Kidney (tissue), 13 donors: ENCODE measurements at regions not wholly inside any gene's neighbourhood (a gene's known extent, or its start where the extent isn't known, plus 50 kb on each side); places are given as distances from the start of the nearest gene placed in this dataset.

Experiments used
- DNase-seq, 5 donors: peaks; one replicate each; pipeline ENCODE4 v3.0.0-alpha.2; 2013 to 2020
- FAIRE-seq: peaks from 2 replicates; lab custom pipeline; 2012; peaks lifted over from hg19 to GRCh38; lab: Jason Lieb, UNC
- H3K27ac ChIP-seq, 2 donors: one replicate each; pipeline ENCODE4 v1.7.0; 2013; ENCODE audit warnings: low read depth in 2 of 2, low read length in 2 of 2, inconsistent platforms in 1 of 2
- H3K27me3 ChIP-seq: one replicate; pipeline ENCODE4 v1.7.1; 2013; ENCODE audit warnings: low read length, inconsistent platforms; ENCODE audit not compliant: control insufficient read depth, insufficient read depth
- H3K36me3 ChIP-seq, 3 donors: one replicate each; pipeline versions ENCODE4 v1.7.0 to v1.7.1; 2013; ENCODE audit warnings: low read length in 3 of 3, control low read depth in 1 of 3, inconsistent platforms in 1 of 3; ENCODE audit not compliant: insufficient read depth in 3 of 3, control insufficient read depth in 2 of 3
- H3K4me1 ChIP-seq, 3 donors: one replicate each; pipeline versions ENCODE4 v1.7.0 to v1.7.1; 2013; ENCODE audit warnings: low read length in 3 of 3, inconsistent platforms in 1 of 3, low read depth in 1 of 3; ENCODE audit not compliant: control insufficient read depth in 2 of 3, insufficient read depth in 2 of 3
- H3K4me3 ChIP-seq, 3 donors: one replicate each; pipeline versions ENCODE4 v1.7.0 to v1.8.1; 2013; ENCODE audit warnings: low read length in 3 of 3, control low read depth in 1 of 3, inconsistent platforms in 1 of 3
- H3K9ac ChIP-seq, 3 donors: one replicate each; pipeline versions ENCODE4 v1.7.0 to v1.7.1; 2013; ENCODE audit warnings: low read length in 3 of 3, control low read depth in 1 of 3, inconsistent platforms in 1 of 3
- H3K9me3 ChIP-seq, 3 donors: one replicate each; pipeline versions ENCODE4 v1.7.0 to v1.7.1; 2013; ENCODE audit warnings: low read length in 3 of 3, control low read depth in 1 of 3, inconsistent platforms in 1 of 3; ENCODE audit not compliant: control insufficient read depth in 2 of 3, insufficient read depth in 1 of 3
- CTCF ChIP-seq: IDR thresholded peaks from 3 replicates; pipeline ENCODE4 v1.5.1; 2012; ENCODE audit warnings: mild to moderate bottlenecking, moderate library complexity, borderline replicate concordance; ENCODE audit not compliant: insufficient read depth; ENCODE audit errors: extremely low read depth
- intact Hi-C: fragments of 100-400 bp; cut with DNase I; formaldehyde crosslinking; loops from one replicate; pipeline ENCODE4 v1.11.1; 2022
- donor health status: control.
- donor health status: control.
- donor health status: control.
- donor health status: control.
- donor health status: control.
- donor health status: DM: yes; HTN: yes; CAD: no.
- donor health status: Normal renal cell carcinoma (clear cell type).

- TF ChIP-seq CTCF: no peak
- no peak overlapping the region for H3K27ac ChIP-seq
- DNase-seq (no peak), FAIRE-seq (no peak)
- H3K27me3 ChIP-seq: no peaks in the 10 kb centered on the region
- intact Hi-C loops: no loop called here
- H3K4me3 ChIP-seq: no peak overlapping the region
- peaks cover 0 to 6% (median 5%) of the 10 kb centered on the region in 3 donors for H3K4me1 ChIP-seq
- no peaks in the 10 kb centered on the region for H3K36me3 ChIP-seq
- H3K9ac ChIP-seq: no peak overlapping the region
- no peaks in the 10 kb centered on the region for H3K9me3 ChIP-seq
Observed at GRCh38 chr2:173828189-173829142, 136.7 kb downstream of the SP3 start.

- Histone ChIP-seq H3K9ac (no peak overlapping the region), H3K9me3 (no peaks in the 10 kb centered on the region), H3K4me1 (peaks cover 0 to 6% (median 5%) of the 10 kb centered on the region in 3 donors), H3K27me3 (no peaks in the 10 kb centered on the region), H3K27ac (no peak overlapping the region), H3K4me3 (no peak overlapping the region), H3K36me3 (no peaks in the 10 kb centered on the region)
- intact Hi-C loops: no loop called here
- TF ChIP-seq CTCF: no peak
- FAIRE-seq (no peak), DNase-seq (no peak)
Observed at GRCh38 chr2:173829727-173830126, 135.4 kb downstream of the SP3 start.

- DNase-seq: no peak
- no peak for TF ChIP-seq CTCF
- no peaks in the 10 kb centered on the region for H3K36me3 ChIP-seq
- no peak overlapping the region for H3K4me3 ChIP-seq
- H3K9ac ChIP-seq: no peak overlapping the region
- intact Hi-C loops: no loop called here
- no peak for FAIRE-seq
- H3K27me3 ChIP-seq: no peaks in the 10 kb centered on the region
- no peaks in the 10 kb centered on the region for H3K9me3 ChIP-seq
- peaks cover 0 to 6% (median 5%) of the 10 kb centered on the region in 3 donors for H3K4me1 ChIP-seq
- no peak overlapping the region for H3K27ac ChIP-seq
Observed at GRCh38 chr2:173830170-173830569, 135.0 kb downstream of the SP3 start.
